WTC11 (cell line): ENCODE measurements at regions not wholly inside any gene's neighbourhood (a gene's known extent, or its start where the extent isn't known, plus 50 kb on each side); places are given as distances from the start of the nearest gene placed in this dataset.

ENCODE experiments used
- ATAC-seq: fragments of 200-7000 bp; cut with Tn5 transposase; 2 replicates; pipeline ENCODE4 v1.10.0; 2021; ENCODE audit warnings: mild to moderate bottlenecking, moderate library complexity
- CTCF ChIA-PET: fragments of 300-600 bp; sonication (Branson Sonifier 250); formaldehyde crosslinking; loops from one replicate; lab custom pipeline; 2021; ENCODE audit warnings: antibody characterized with exemption; lab: Charles Lee
- POLR2A ChIA-PET: fragments of 350-600 bp; sonication (Branson Sonifier 250); formaldehyde crosslinking; loops from one replicate; lab custom pipeline; 2021; ENCODE audit warnings: antibody characterized with exemption; lab: Charles Lee
- DNase-seq: peaks from one replicate; pipeline ENCODE4 v3.0.0; 2021; ENCODE audit warnings: low spot score
- H3K27ac Mint-ChIP-seq: 2 replicates; pipeline ENCODE4 v1.8.0; 2021; ENCODE audit warnings: mixed read lengths
- H3K27me3 Mint-ChIP-seq: 2 replicates; pipeline ENCODE4 v1.8.0; 2021; ENCODE audit warnings: low read depth, mild to moderate bottlenecking, moderate library complexity, mixed read lengths
- H3K36me3 Mint-ChIP-seq: 2 replicates; pipeline ENCODE4 v1.8.0; 2021; ENCODE audit warnings: mixed read lengths
- H3K4me1 Mint-ChIP-seq: 2 replicates; pipeline ENCODE4 v1.8.0; 2022; ENCODE audit warnings: mixed read lengths
- H3K4me3 Mint-ChIP-seq: 2 replicates; pipeline ENCODE4 v1.8.0; 2021; ENCODE audit warnings: mild to moderate bottlenecking, moderate library complexity, mixed read lengths
- H3K9me3 Mint-ChIP-seq: 2 replicates; pipeline ENCODE4 v1.8.0; 2021; ENCODE audit warnings: mixed read lengths
- ATF1 ChIP-seq: sonication (generic); formaldehyde crosslinking; IDR thresholded peaks from 2 replicates; pipeline ENCODE4 v1.8.1; 2023; ENCODE audit warnings: mild to moderate bottlenecking, moderate library complexity, missing genetic modification reagents
- ATF6 ChIP-seq: sonication (generic); formaldehyde crosslinking; IDR thresholded peaks from 2 replicates; pipeline ENCODE4 v1.8.1; 2023; ENCODE audit warnings: mild to moderate bottlenecking, missing genetic modification reagents
- CBFB ChIP-seq: sonication (generic); formaldehyde crosslinking; IDR thresholded peaks from 2 replicates; pipeline ENCODE4 v1.8.1; 2022; ENCODE audit warnings: mild to moderate bottlenecking, low read depth, missing genetic modification reagents
- CREM ChIP-seq: sonication (generic); formaldehyde crosslinking; IDR thresholded peaks from 2 replicates; pipeline ENCODE4 v1.8.1; 2022; ENCODE audit warnings: mild to moderate bottlenecking, missing genetic modification reagents, moderate library complexity
- E2F1 ChIP-seq: sonication (generic); formaldehyde crosslinking; IDR thresholded peaks from 2 replicates; pipeline ENCODE4 v1.8.0; 2022; ENCODE audit warnings: mild to moderate bottlenecking, missing genetic modification reagents
- HMGA2 ChIP-seq: fragments of 250-450 bp; sonication (Bioruptor Pico); IDR thresholded peaks from 2 replicates; pipeline ENCODE4 v1.4.0; 2021; ENCODE audit warnings: mild to moderate bottlenecking, moderate library complexity
- NR2C2 ChIP-seq: sonication (generic); formaldehyde crosslinking; IDR thresholded peaks from 2 replicates; pipeline ENCODE4 v1.8.0; 2022; ENCODE audit warnings: mild to moderate bottlenecking, missing genetic modification reagents
- PREB ChIP-seq: sonication (generic); formaldehyde crosslinking; IDR thresholded peaks from 2 replicates; pipeline ENCODE4 v1.8.1; 2022; ENCODE audit warnings: mild to moderate bottlenecking, missing genetic modification reagents, moderate library complexity, borderline replicate concordance
- STAT6 ChIP-seq: sonication (generic); formaldehyde crosslinking; conservative IDR thresholded peaks from 2 replicates; pipeline ENCODE4 v1.8.1; 2023; ENCODE audit warnings: mild to moderate bottlenecking, low read depth, missing genetic modification reagents, moderate library complexity
- TP53 ChIP-seq: sonication (generic); formaldehyde crosslinking; IDR thresholded peaks from 2 replicates; pipeline ENCODE4 v1.8.1; 2023; ENCODE audit warnings: mild to moderate bottlenecking, missing genetic modification reagents
- USF1 ChIP-seq: sonication (generic); formaldehyde crosslinking; IDR thresholded peaks from 2 replicates; pipeline ENCODE4 v1.8.0; 2022; ENCODE audit warnings: mild to moderate bottlenecking, missing genetic modification reagents
- ZBTB43 ChIP-seq: sonication (generic); formaldehyde crosslinking; IDR thresholded peaks from 2 replicates; pipeline ENCODE4 v1.8.1; 2023; ENCODE audit warnings: mild to moderate bottlenecking, missing genetic modification reagents
- ZMAT4 ChIP-seq: fragments of 250-450 bp; sonication (Bioruptor Pico); IDR thresholded peaks from 2 replicates; pipeline ENCODE4 v1.9.0; 2021; ENCODE audit warnings: mild to moderate bottlenecking
- ZNF138 ChIP-seq: sonication (generic); formaldehyde crosslinking; conservative IDR thresholded peaks from 2 replicates; pipeline ENCODE4 v1.8.1; 2022; ENCODE audit warnings: mild to moderate bottlenecking, moderate library complexity, missing genetic modification reagents
- ZNF317 ChIP-seq: sonication (generic); formaldehyde crosslinking; IDR thresholded peaks from 2 replicates; pipeline ENCODE4 v1.8.1; 2023; ENCODE audit warnings: low read depth, mild to moderate bottlenecking, moderate library complexity, missing genetic modification reagents, borderline replicate concordance

GRCh38 chr5:9845185-9845584, 215.0 kb upstream of the TAS2R1 start:
- no peak for DNase-seq
- ATAC-seq = no peak
- no peak for TF ChIP-seq ZBTB43 (CRISPR knock-in tag)
- no peak for TF ChIP-seq TP53 (CRISPR knock-in tag)
- no peak for TF ChIP-seq NR2C2 (CRISPR knock-in tag)
- no peak for TF ChIP-seq E2F1 (CRISPR knock-in tag)
- TF ChIP-seq ATF1 (CRISPR knock-in tag) = no peak
- no peak for TF ChIP-seq CBFB
- TF ChIP-seq ZMAT4 = no peak
- TF ChIP-seq HMGA2 = no peak
- TF ChIP-seq ZNF317 (CRISPR knock-in tag) = no peak
- no peak for TF ChIP-seq PREB (CRISPR knock-in tag)
- no peak for TF ChIP-seq CREM (CRISPR knock-in tag)
- TF ChIP-seq ATF6 (CRISPR knock-in tag) = no peak
- no peak for TF ChIP-seq ZNF138 (CRISPR knock-in tag)
- TF ChIP-seq USF1 (CRISPR knock-in tag) = no peak
- peaks cover 26% of the 10 kb centered on the region for H3K9me3 Mint-ChIP-seq
- POLR2A ChIA-PET = no interaction called here
- peaks cover 12% of the 10 kb centered on the region; the same call in 1 of the 2 replicates for H3K36me3 Mint-ChIP-seq
- H3K27me3 Mint-ChIP-seq = no peaks in the 10 kb centered on the region
- no peak overlapping the region for H3K4me3 Mint-ChIP-seq
- CTCF ChIA-PET = no interaction called here
- H3K27ac Mint-ChIP-seq = no peak overlapping the region
- no peaks in the 10 kb centered on the region for H3K4me1 Mint-ChIP-seq

GRCh38 chr5:9841516-9842170, 211.5 kb upstream of the TAS2R1 start:
- H3K4me1 Mint-ChIP-seq = peaks cover 3% of the 10 kb centered on the region; the same call in 1 of the 2 replicates
- peaks cover 22% of the 10 kb centered on the region for H3K9me3 Mint-ChIP-seq
- ATAC-seq = no peak
- no peak overlapping the region for H3K27ac Mint-ChIP-seq
- no peaks in the 10 kb centered on the region for H3K27me3 Mint-ChIP-seq
- DNase-seq = no peak
- no peak overlapping the region for H3K4me3 Mint-ChIP-seq
- no peak for TF ChIP-seq STAT6
- H3K36me3 Mint-ChIP-seq = peaks cover 12% of the 10 kb centered on the region; the same call in 1 of the 2 replicates
- ChIA-PET POLR2A (no interaction called here), CTCF (no interaction called here)
